ENCODE measurements at regions not wholly inside any gene's neighbourhood (a gene's known extent, or its start where the extent isn't known, plus 50 kb on each side); places are given as distances from the start of the nearest gene placed in this dataset.

GRCh38 chr5:8332666-8333445 is 463.9 kb downstream of the MTRR start:
- H3K36me3 Mint-ChIP-seq (ENCODE audit: insufficient read depth in 2 of 2) = no peaks in the 10 kb centered on the region
- H3K27me3 Mint-ChIP-seq (ENCODE audit: low read depth) = no peaks in the 10 kb centered on the region
- no peak overlapping the region for H3K4me3 Mint-ChIP-seq
- H3K4me1 Mint-ChIP-seq (ENCODE audit: low read depth) = no peaks in the 10 kb centered on the region
- DNase-seq (no peak), ATAC-seq (replicated peaks in 1 of 2) (no peak)
- no peak overlapping the region for H3K27ac Mint-ChIP-seq
- peaks cover 0 to 2% of the 10 kb centered on the region in 2 donors for H3K9me3 Mint-ChIP-seq

- Mint-ChIP-seq H3K4me3 (no peak overlapping the region), H3K27me3 (ENCODE audit: low read depth) (no peaks in the 10 kb centered on the region)
These were observed 464.5 kb downstream of the MTRR start for GRCh38 chr5:8333485-8333884.

GRCh38 chr5:8333977-8334376 is 465.0 kb downstream of the MTRR start:
- Mint-ChIP-seq H3K27me3 (ENCODE audit: low read depth) (no peaks in the 10 kb centered on the region), H3K27ac (no peak overlapping the region), H3K4me3 (no peak overlapping the region), H3K9me3 (peaks cover 1 to 2% of the 10 kb centered on the region in 2 donors), H3K36me3 (ENCODE audit: insufficient read depth in 2 of 2) (no peaks in the 10 kb centered on the region), H3K4me1 (ENCODE audit: low read depth) (no peaks in the 10 kb centered on the region)
- no peak for DNase-seq
- ATAC-seq (replicated peaks in 1 of 2) = no peak

More at GRCh38 chr5:8333485-8333884, 464.5 kb downstream of the MTRR start:
- Mint-ChIP-seq H3K36me3 (ENCODE audit: insufficient read depth in 2 of 2) (no peaks in the 10 kb centered on the region), H3K9me3 (peaks cover 0 to 2% of the 10 kb centered on the region in 2 donors), H3K27ac (no peak overlapping the region), H3K4me1 (ENCODE audit: low read depth) (no peaks in the 10 kb centered on the region)
- DNase-seq = no peak
- ATAC-seq (replicated peaks in 1 of 2) = no peak

- Mint-ChIP-seq H3K4me1 (ENCODE audit: low read depth) (no peaks in the 10 kb centered on the region), H3K27ac (no peak overlapping the region), H3K9me3 (peaks cover 6 to 7% of the 10 kb centered on the region in 2 donors), H3K27me3 (ENCODE audit: low read depth) (no peaks in the 10 kb centered on the region), H3K36me3 (ENCODE audit: insufficient read depth in 2 of 2) (no peaks in the 10 kb centered on the region), H3K4me3 (no peak overlapping the region)
- ATAC-seq (replicated peaks in 1 of 2) (no peak), DNase-seq (no peak)
These were observed 471.3 kb downstream of the MTRR start for GRCh38 chr5:8340261-8340660.

GRCh38 chr5:8340739-8341344 is 471.9 kb downstream of the MTRR start:
- no peaks in the 10 kb centered on the region for H3K36me3 Mint-ChIP-seq (ENCODE audit: insufficient read depth in 2 of 2)
- H3K27ac Mint-ChIP-seq = no peak overlapping the region
- ATAC-seq (replicated peaks in 1 of 2) (no peak), DNase-seq (no peak)
- H3K9me3 Mint-ChIP-seq = peaks cover 7 to 8% of the 10 kb centered on the region in 2 donors
- H3K4me1 Mint-ChIP-seq (ENCODE audit: low read depth) = no peaks in the 10 kb centered on the region
- H3K4me3 Mint-ChIP-seq = no peak overlapping the region
- H3K27me3 Mint-ChIP-seq (ENCODE audit: low read depth) = no peaks in the 10 kb centered on the region

GRCh38 chr5:8341406-8341805 is 472.5 kb downstream of the MTRR start:
- ATAC-seq (replicated peaks in 1 of 2) (no peak), DNase-seq (no peak)
- Mint-ChIP-seq H3K4me1 (ENCODE audit: low read depth) (no peaks in the 10 kb centered on the region), H3K27me3 (ENCODE audit: low read depth) (no peaks in the 10 kb centered on the region), H3K9me3 (peaks cover 7 to 8% of the 10 kb centered on the region in 2 donors), H3K27ac (no peak overlapping the region), H3K36me3 (ENCODE audit: insufficient read depth in 2 of 2) (no peaks in the 10 kb centered on the region), H3K4me3 (no peak overlapping the region)

- no peak for DNase-seq
- Mint-ChIP-seq H3K4me1 (ENCODE audit: low read depth) (no peaks in the 10 kb centered on the region), H3K27me3 (ENCODE audit: low read depth) (no peaks in the 10 kb centered on the region), H3K9me3 (peaks cover 11 to 12% of the 10 kb centered on the region in 2 donors), H3K4me3 (no peak overlapping the region), H3K27ac (no peak overlapping the region), H3K36me3 (ENCODE audit: insufficient read depth in 2 of 2) (peaks cover 0 to 1% of the 10 kb centered on the region in 2 donors)
- ATAC-seq (replicated peaks in 1 of 2) = no peak
These were observed 479.0 kb downstream of the MTRR start for GRCh38 chr5:8347984-8348383.

- H3K27ac Mint-ChIP-seq = no peak overlapping the region
- no peaks in the 10 kb centered on the region for H3K4me1 Mint-ChIP-seq (ENCODE audit: low read depth)
- H3K9me3 Mint-ChIP-seq = peaks cover 9 to 10% of the 10 kb centered on the region in 2 donors
- H3K36me3 Mint-ChIP-seq (ENCODE audit: insufficient read depth in 2 of 2) = peaks cover 0 to 1% of the 10 kb centered on the region in 2 donors
- no peaks in the 10 kb centered on the region for H3K27me3 Mint-ChIP-seq (ENCODE audit: low read depth)
- no peak overlapping the region for H3K4me3 Mint-ChIP-seq
- ATAC-seq (replicated peaks in 1 of 2) (no peak), DNase-seq (no peak)
These were observed 480.9 kb downstream of the MTRR start for GRCh38 chr5:8349855-8350254.

GRCh38 chr5:8350644-8351339 is 481.8 kb downstream of the MTRR start:
- Mint-ChIP-seq H3K27ac (no peak overlapping the region), H3K4me3 (no peak overlapping the region), H3K36me3 (ENCODE audit: insufficient read depth in 2 of 2) (peaks cover 0 to 1% of the 10 kb centered on the region in 2 donors), H3K9me3 (peaks cover 5 to 6% of the 10 kb centered on the region in 2 donors), H3K27me3 (ENCODE audit: low read depth) (no peaks in the 10 kb centered on the region), H3K4me1 (ENCODE audit: low read depth) (no peaks in the 10 kb centered on the region)
- no peak for DNase-seq
- ATAC-seq (replicated peaks in 1 of 2) = no peak

GRCh38 chr5:8355981-8356380 is 487.0 kb downstream of the MTRR start:
- no peak overlapping the region for H3K27ac Mint-ChIP-seq

GRCh38 chr5:8360012-8360411 is 491.1 kb downstream of the MTRR start:
- Mint-ChIP-seq H3K4me3 (no peak overlapping the region), H3K27ac (no peak overlapping the region), H3K36me3 (ENCODE audit: insufficient read depth in 2 of 2) (no peaks in the 10 kb centered on the region), H3K9me3 (no peaks in the 10 kb centered on the region), H3K27me3 (ENCODE audit: low read depth) (no peaks in the 10 kb centered on the region), H3K4me1 (ENCODE audit: low read depth) (no peaks in the 10 kb centered on the region)
- DNase-seq (no peak), ATAC-seq (replicated peaks in 1 of 2) (no peak)

More at GRCh38 chr5:8355981-8356380, 487.0 kb downstream of the MTRR start:
- ATAC-seq (replicated peaks in 1 of 2) = no peak
- Mint-ChIP-seq H3K9me3 (peaks cover 0 to 2% of the 10 kb centered on the region in 2 donors), H3K4me1 (ENCODE audit: low read depth) (no peaks in the 10 kb centered on the region), H3K4me3 (no peak overlapping the region), H3K36me3 (ENCODE audit: insufficient read depth in 2 of 2) (no peaks in the 10 kb centered on the region), H3K27me3 (ENCODE audit: low read depth) (no peaks in the 10 kb centered on the region)
- DNase-seq = no peak

GRCh38 chr5:8362495-8362894 is 493.5 kb downstream of the MTRR start:
- H3K36me3 Mint-ChIP-seq (ENCODE audit: insufficient read depth in 2 of 2) = no peaks in the 10 kb centered on the region
- no peak overlapping the region for H3K4me3 Mint-ChIP-seq
- no peaks in the 10 kb centered on the region for H3K27me3 Mint-ChIP-seq (ENCODE audit: low read depth)
- H3K4me1 Mint-ChIP-seq (ENCODE audit: low read depth) = no peaks in the 10 kb centered on the region
- DNase-seq = no peak
- no peaks in the 10 kb centered on the region for H3K9me3 Mint-ChIP-seq
- ATAC-seq (replicated peaks in 1 of 2) = no peak
- H3K27ac Mint-ChIP-seq = no peak overlapping the region

- no peak overlapping the region for H3K4me3 Mint-ChIP-seq
- H3K4me1 Mint-ChIP-seq (ENCODE audit: low read depth) = no peaks in the 10 kb centered on the region
- no peaks in the 10 kb centered on the region for H3K9me3 Mint-ChIP-seq
- no peak for DNase-seq
- no peaks in the 10 kb centered on the region for H3K27me3 Mint-ChIP-seq (ENCODE audit: low read depth)
- no peaks in the 10 kb centered on the region for H3K36me3 Mint-ChIP-seq (ENCODE audit: insufficient read depth in 2 of 2)
- no peak overlapping the region for H3K27ac Mint-ChIP-seq
- no peak for ATAC-seq (replicated peaks in 1 of 2)
These were observed 494.2 kb downstream of the MTRR start for GRCh38 chr5:8363138-8363537.
